ENCODE measurements at regions not wholly inside any gene's neighbourhood (a gene's known extent, or its start where the extent isn't known, plus 50 kb on each side); places are given as distances from the start of the nearest gene placed in this dataset.

DNA sequence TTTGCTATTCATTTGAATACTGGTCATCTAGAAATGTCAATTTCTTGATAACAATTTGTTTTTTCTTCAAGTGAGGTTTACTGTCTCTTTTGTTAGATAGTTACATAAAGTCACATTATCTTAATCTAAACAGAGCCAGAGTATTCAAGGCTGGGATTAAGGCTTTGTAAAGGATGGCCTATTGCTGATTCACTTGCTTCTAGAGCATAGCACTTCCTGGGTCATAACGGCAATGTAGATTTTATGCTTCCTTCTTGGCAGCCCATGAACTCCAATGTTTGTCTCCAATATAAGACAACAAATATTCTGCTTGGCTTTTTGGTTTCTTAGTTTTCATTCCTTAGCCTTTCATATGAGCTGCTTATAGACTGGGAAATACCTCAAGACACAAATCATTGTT is 2007.9 kb upstream of the CDH6 start:
- no peak for TF ChIP-seq POLR2A (IDR thresholded peaks at IDR 0.05)
- TF ChIP-seq, protein P1, sequence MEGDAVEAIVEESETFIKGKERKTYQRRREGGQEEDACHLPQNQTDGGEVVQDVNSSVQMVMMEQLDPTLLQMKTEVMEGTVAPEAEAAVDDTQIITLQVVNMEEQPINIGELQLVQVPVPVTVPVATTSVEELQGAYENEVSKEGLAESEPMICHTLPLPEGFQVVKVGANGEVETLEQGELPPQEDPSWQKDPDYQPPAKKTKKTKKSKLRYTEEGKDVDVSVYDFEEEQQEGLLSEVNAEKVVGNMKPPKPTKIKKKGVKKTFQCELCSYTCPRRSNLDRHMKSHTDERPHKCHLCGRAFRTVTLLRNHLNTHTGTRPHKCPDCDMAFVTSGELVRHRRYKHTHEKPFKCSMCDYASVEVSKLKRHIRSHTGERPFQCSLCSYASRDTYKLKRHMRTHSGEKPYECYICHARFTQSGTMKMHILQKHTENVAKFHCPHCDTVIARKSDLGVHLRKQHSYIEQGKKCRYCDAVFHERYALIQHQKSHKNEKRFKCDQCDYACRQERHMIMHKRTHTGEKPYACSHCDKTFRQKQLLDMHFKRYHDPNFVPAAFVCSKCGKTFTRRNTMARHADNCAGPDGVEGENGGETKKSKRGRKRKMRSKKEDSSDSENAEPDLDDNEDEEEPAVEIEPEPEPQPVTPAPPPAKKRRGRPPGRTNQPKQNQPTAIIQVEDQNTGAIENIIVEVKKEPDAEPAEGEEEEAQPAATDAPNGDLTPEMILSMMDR (IDR thresholded peaks at IDR 0.05): no peak

Data from testis (tissue), 2 donors.